ENCODE measurements at regions not wholly inside any gene's neighbourhood (a gene's known extent, or its start where the extent isn't known, plus 50 kb on each side); places are given as distances from the start of the nearest gene placed in this dataset.

GRCh38 chr2:234344012-234344411 lies 152.9 kb downstream of the ARL4C start:
- no peak for FAIRE-seq
- ChIA-PET CTCF (no interaction called here), POLR2A (no interaction called here)
- BruUV-seq (replicated peaks): no TSS peak
- intact Hi-C loops (cut with micrococcal nuclease): no loop called here
- dilution Hi-C loops (cut with MboI; ENCODE audit: extremely low pct_ligation_motif_present, low sequenced_read_pairs): no loop called here
- no peaks in the 10 kb centered on the region for H3K79me2 ChIP-seq (ENCODE audit: control insufficient read depth, insufficient read depth, low read length)
- H3K27me3 ChIP-seq (ENCODE audit: control insufficient read depth in 2 of 2, insufficient read depth in 2 of 2, low read length in 2 of 2): no peaks in the 10 kb centered on the region
- H3K9me1 ChIP-seq (replicated peaks; ENCODE audit: control insufficient read depth, extremely low read depth, insufficient read depth, low read length): no peaks in the 10 kb centered on the region
- no peak for TF ChIP-seq CTCF (IDR thresholded peaks at IDR 0.05; ENCODE audit: extremely low read depth in 1 of 2, insufficient read depth in 1 of 2, low read depth in 1 of 2, low read length in 2 of 2)
- no peak for TF ChIP-seq EZH2 (IDR thresholded peaks at IDR 0.05; ENCODE audit: borderline replicate concordance, low read depth, low read length, severe bottlenecking)
- no peak for TF ChIP-seq FOS (IDR thresholded peaks at IDR 0.05; ENCODE audit: borderline replicate concordance, insufficient read depth, low read length)
- TF ChIP-seq MAX (IDR thresholded peaks at IDR 0.05; ENCODE audit: insufficient read depth, insufficient read length): no peak
- TF ChIP-seq MYC (IDR thresholded peaks at IDR 0.05; ENCODE audit: low read depth, low read length): no peak
- no peak for TF ChIP-seq JUN (IDR thresholded peaks at IDR 0.05; ENCODE audit: borderline replicate concordance, insufficient read depth, insufficient read length, low read depth)
- TF ChIP-seq POLR2AphosphoS5 (IDR thresholded peaks at IDR 0.05; ENCODE audit: insufficient read depth, low read depth, low read length): no peak
- TF ChIP-seq POLR2A (IDR thresholded peaks at IDR 0.05; ENCODE audit: low read depth, low read length): no peak
- TF ChIP-seq GATA2 (IDR thresholded peaks at IDR 0.05; ENCODE audit: insufficient read depth, insufficient read length, low read depth, low read length): no peak
- no peaks in the 10 kb centered on the region for H3K9me3 ChIP-seq (replicated peaks; ENCODE audit: control insufficient read depth, insufficient read depth, low read length)
- no peak overlapping the region for H3K9ac ChIP-seq (replicated peaks; ENCODE audit: extremely low read depth, insufficient read depth, low read length)
- no peak overlapping the region for H3K27ac ChIP-seq (ENCODE audit: insufficient read depth, low read depth, low read length)
- no peak overlapping the region for H3K4me3 ChIP-seq (replicated peaks in 1 of 3; ENCODE audit: insufficient read depth in 1 of 3, low read depth in 1 of 3, low read length in 3 of 3)
- no peaks in the 10 kb centered on the region for H3K4me1 ChIP-seq (ENCODE audit: control insufficient read depth, extremely low read depth, insufficient read depth, low read length)
- no peaks in the 10 kb centered on the region for H3K36me3 ChIP-seq (ENCODE audit: control insufficient read depth in 2 of 2, extremely low read depth in 1 of 2, insufficient read depth in 2 of 2, low read length in 2 of 2)
- no peak overlapping the region for H3K4me2 ChIP-seq (ENCODE audit: insufficient read depth, low read length)
- no peak overlapping the region for H2AFZ ChIP-seq (ENCODE audit: low read depth, low read length)
- H4K20me1 ChIP-seq (replicated peaks; ENCODE audit: control insufficient read depth, extremely low read depth, insufficient read depth, low read length): no peaks in the 10 kb centered on the region
- DNase-seq (ENCODE audit: low read depth, low spot score): no peak
